ENCODE measurements at regions not wholly inside any gene's neighbourhood (a gene's known extent, or its start where the extent isn't known, plus 50 kb on each side); places are given as distances from the start of the nearest gene placed in this dataset.
"Not testable (repeated sequence)": the region's sequence is repeated elsewhere in the genome, so short reads cannot be mapped to it uniquely, and the experiment has no call there.

GRCh38 chr7:10501206-10501884 lies 472.3 kb upstream of the PHF14 start:
- DNase-seq = not testable (repeated sequence)

- no peak for DNase-seq
Observed at GRCh38 chr7:10507032-10507431, 466.6 kb upstream of the PHF14 start.

- DNase-seq = no peak
Observed at GRCh38 chr7:10521306-10521705, 452.4 kb upstream of the PHF14 start.

GRCh38 chr7:10533429-10533828 lies 440.2 kb upstream of the PHF14 start:
- DNase-seq = not testable (repeated sequence)

GRCh38 chr7:10536561-10536960 lies 437.1 kb upstream of the PHF14 start:
- no peak for DNase-seq

- DNase-seq = no peak
Observed at GRCh38 chr7:10537764-10538163, 435.9 kb upstream of the PHF14 start.

GRCh38 chr7:10557375-10557774 lies 416.3 kb upstream of the PHF14 start:
- DNase-seq = no peak

GRCh38 chr7:10560497-10560896 lies 413.2 kb upstream of the PHF14 start:
- no peak for DNase-seq

- DNase-seq = no peak
Observed at GRCh38 chr7:10568891-10569290, 404.8 kb upstream of the PHF14 start.

- no peak for DNase-seq
Observed at GRCh38 chr7:10571759-10572158, 401.9 kb upstream of the PHF14 start.

- no peak for DNase-seq
Observed at GRCh38 chr7:10577866-10578374, 395.8 kb upstream of the PHF14 start.

- DNase-seq = no peak
Observed at GRCh38 chr7:10579561-10579960, 394.1 kb upstream of the PHF14 start.

- no peak for DNase-seq
Observed at GRCh38 chr7:10584886-10585285, 388.8 kb upstream of the PHF14 start.

- no peak for DNase-seq
Observed at GRCh38 chr7:10588084-10588483, 385.6 kb upstream of the PHF14 start.

- no peak for DNase-seq
Observed at GRCh38 chr7:10592604-10593003, 381.1 kb upstream of the PHF14 start.

- DNase-seq = no peak
Observed at GRCh38 chr7:10593080-10593479, 380.6 kb upstream of the PHF14 start.

- no peak for DNase-seq
Observed at GRCh38 chr7:10596827-10597226, 376.8 kb upstream of the PHF14 start.

- no peak for DNase-seq
Observed at GRCh38 chr7:10604128-10604527, 369.5 kb upstream of the PHF14 start.

- DNase-seq = no peak
Observed at GRCh38 chr7:10612950-10613349, 360.7 kb upstream of the PHF14 start.

GRCh38 chr7:10618953-10619352 lies 354.7 kb upstream of the PHF14 start:
- no peak for DNase-seq

GRCh38 chr7:10632712-10633111 lies 341.0 kb upstream of the PHF14 start:
- no peak for DNase-seq

GRCh38 chr7:10634239-10634638 lies 339.4 kb upstream of the PHF14 start:
- no peak for DNase-seq

GRCh38 chr7:10637991-10638390 lies 335.7 kb upstream of the PHF14 start:
- no peak for DNase-seq

- no peak for DNase-seq
Observed at GRCh38 chr7:10643545-10643944, 330.1 kb upstream of the PHF14 start.

GRCh38 chr7:10644849-10645248 lies 328.8 kb upstream of the PHF14 start:
- no peak for DNase-seq

All from left hindlimb (tissue), 1 donor.